HG03060 (cell line): ENCODE measurements at regions not wholly inside any gene's neighbourhood (a gene's known extent, or its start where the extent isn't known, plus 50 kb on each side); places are given as distances from the start of the nearest gene placed in this dataset.
A peak's percentile ranks its signal among the peaks of the same experiment; 100 is the strongest.
"Not testable (repeated sequence)": the region's sequence is repeated elsewhere in the genome, so short reads cannot be mapped to it uniquely, and the experiment has no call there.

Experiments
- ATAC-seq: cut with Tn5 transposase; IDR thresholded peaks from one replicate; pipeline ENCODE4 v1.9.1; 2021; ENCODE audit warnings: low read depth, moderate number of reproducible peaks; ENCODE audit not compliant: unreplicated experiment

DNA sequence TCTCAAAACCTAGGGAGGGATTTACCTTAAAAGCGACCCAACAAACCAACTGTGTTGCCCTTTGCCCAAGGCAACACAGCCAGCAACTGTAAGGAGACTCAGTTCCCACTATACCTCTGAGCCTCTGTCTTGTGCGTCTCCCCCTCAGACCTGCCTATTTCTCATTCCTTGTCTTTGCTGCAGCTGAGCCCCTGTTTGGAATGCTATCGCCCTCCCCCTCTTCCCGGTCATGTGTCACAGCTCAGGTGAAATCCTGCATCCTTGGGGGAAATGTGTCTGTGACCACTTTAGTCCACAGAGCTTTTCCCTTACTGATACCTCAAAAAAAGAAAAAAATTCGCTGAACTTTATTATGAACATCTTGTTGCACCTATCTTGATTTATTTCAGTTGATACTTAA lies 52.0 kb upstream of the LRIG1 start:
- no peak for ATAC-seq

DNA sequence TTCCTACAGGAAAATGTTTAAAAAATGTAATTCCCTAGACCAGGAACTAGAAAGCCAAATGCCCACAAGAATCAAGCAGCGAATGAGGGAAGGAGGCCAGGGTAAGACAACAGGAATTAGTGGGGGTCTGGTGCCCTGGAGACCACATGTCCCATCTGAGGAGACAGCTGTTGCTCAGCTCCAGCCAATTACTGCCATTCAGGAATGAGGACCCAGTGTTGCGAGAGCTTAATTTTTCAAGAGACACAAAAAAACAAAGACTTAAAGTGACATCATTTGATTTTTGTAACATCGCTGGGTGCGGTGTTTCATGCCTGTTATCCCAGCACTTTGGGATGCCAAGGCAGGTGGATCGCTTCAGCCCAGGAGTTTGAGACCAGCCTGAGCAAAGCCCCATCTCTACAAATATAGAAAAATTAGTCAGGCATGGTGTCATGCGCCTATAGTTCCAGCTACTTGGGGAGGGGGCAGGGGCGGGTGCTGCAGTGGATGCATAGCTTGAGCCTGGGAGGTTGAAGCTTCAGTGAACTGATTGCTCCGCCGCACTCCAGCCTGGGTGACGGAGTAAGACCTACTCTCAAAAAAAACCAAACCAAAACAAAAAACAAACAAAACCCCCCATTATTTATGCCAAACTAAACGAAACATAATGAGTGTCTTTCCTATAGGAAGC lies 52.8 kb upstream of the LRIG1 start:
- ATAC-seq: no peak

DNA sequence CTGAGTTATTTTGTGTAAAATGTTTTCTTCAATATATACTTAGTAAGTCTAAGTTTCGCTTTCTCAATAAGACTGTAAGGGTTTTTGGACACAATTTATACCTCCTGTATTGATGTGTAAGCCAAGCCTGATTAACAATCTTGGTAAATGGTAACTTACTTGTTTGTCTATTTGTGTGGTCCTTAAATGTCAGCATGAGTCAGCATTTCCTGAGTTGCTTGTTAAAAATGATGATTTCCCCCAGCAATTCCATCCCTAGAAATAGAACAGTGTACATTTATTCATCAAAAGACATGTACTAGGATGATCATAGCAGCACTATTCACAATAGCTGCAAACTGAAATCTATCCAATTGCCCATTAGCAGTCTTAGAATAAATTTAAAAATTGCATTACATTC lies 53.4 kb upstream of the LRIG1 start:
- ATAC-seq: no peak

DNA sequence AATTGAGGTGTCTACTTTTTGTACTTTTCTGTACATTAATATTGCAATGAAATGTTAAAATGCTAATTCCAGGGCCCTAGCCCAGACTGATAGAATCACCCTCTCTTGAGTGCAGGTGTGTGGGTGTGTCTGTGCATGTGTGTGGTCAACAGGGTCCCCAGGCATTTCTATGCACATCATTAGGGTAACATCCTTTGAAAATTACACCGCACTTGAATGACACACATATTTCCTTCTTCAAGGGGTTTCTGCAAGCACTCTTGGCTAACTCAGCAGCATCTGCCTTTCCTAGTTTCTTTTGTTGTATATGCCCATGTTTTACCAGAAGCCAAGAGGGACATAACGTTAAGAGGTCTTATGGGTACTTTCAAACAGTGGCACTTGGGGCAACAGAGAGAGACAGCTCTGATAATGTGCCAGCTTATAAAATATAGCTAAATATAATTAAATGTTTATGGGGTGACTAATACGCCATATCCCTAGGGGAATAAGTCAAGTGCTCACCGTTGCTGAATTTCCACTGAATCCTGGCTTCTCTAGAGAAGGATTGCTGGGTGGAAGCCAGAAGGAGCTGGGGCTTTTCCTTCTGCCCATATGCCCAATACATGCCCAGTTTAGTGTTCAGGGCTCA lies 54.5 kb upstream of the LRIG1 start:
- no peak for ATAC-seq

DNA sequence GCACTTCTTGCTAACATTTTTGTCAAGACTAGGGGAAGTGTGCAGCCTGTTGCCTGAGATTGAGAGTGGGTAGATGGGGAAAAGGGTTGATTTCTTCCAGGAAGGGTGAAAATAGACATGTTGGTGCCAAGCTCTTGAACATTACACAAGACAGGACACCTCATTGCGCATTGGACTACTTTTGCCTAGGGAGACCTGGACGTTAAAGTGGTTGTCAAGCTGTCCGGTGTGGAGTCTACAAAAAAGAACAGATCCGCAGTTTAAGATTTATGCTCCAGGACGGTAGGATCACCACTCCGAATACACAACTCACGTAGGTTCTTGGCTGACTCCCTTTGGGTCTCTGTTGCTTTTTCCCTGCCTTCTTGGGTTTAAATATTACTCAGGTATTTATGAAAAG lies 56.3 kb upstream of the LRIG1 start:
- no peak for ATAC-seq

GRCh38 chr3:66559924-66560323 lies 59.1 kb upstream of the LRIG1 start:
- not testable (repeated sequence) for ATAC-seq

DNA sequence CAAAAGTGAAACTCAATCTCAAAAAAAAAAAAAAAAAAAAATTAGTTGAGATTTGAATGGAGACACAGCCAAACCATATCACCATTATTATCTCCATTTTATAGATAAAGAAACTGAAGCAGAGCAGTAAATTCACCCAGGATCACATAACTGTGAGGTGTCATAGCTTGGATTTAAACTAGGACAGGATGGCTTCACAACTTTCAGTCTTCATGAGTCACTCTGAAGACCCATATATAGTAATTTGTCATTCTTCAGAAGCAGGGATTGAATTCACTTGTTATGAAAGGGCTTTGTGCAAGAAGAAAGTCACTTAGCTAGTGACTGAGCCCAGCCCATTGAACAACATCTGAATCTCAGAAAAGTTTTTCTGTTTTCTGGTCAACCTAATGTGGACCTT lies 60.5 kb upstream of the LRIG1 start:
- no peak for ATAC-seq

DNA sequence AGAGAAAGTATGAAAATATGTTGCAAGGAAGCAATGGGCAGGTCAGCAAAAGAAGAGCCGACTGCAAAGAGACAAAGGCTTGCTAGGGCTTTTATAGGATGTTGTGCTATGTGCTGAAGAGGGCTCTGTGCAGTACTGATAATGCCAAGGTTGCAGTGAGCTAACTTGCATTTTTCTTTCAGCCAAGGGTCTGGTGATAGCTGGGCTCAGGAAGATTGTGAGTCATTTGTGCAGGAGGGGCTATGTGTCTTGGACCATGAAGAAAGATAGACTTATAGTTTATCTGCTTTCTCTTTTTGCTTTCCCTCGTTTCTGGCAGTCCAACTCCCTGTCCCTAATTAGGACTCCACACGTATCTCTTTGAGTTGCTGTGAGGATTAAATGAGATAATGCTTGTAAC lies 64.5 kb upstream of the LRIG1 start:
- no peak for ATAC-seq

- no peak for ATAC-seq
Measured at GRCh38 chr3:66567077-66567476, 66.3 kb upstream of the LRIG1 start.

DNA sequence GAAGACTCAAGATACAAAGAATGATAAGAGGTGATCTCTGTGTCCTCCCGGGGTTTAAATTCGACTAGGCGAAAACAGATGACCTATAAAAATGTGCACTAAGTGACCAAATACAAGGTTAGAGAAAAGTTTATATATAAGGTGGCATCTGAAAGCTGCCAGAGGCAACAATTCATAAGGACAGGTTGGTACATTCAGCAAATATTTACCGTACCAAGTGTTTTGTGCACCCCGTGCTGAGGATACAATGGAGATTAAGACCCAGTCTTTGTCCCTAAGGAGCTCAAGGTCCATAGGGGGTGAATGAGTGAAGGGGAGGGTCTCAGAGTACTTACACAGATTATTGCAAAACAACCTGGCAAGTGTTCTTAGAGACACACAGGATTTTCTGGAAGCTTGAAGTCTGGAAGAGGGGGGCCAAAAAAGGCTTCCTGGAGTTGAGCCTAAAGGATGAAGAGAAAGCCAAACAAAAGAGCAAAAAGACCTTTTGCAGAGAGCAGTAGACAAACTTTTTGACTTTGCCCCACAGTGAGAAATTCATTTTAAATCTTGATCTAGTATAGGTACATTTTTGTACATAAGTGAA lies 71.4 kb upstream of the LRIG1 start:
- ATAC-seq: no peak

DNA sequence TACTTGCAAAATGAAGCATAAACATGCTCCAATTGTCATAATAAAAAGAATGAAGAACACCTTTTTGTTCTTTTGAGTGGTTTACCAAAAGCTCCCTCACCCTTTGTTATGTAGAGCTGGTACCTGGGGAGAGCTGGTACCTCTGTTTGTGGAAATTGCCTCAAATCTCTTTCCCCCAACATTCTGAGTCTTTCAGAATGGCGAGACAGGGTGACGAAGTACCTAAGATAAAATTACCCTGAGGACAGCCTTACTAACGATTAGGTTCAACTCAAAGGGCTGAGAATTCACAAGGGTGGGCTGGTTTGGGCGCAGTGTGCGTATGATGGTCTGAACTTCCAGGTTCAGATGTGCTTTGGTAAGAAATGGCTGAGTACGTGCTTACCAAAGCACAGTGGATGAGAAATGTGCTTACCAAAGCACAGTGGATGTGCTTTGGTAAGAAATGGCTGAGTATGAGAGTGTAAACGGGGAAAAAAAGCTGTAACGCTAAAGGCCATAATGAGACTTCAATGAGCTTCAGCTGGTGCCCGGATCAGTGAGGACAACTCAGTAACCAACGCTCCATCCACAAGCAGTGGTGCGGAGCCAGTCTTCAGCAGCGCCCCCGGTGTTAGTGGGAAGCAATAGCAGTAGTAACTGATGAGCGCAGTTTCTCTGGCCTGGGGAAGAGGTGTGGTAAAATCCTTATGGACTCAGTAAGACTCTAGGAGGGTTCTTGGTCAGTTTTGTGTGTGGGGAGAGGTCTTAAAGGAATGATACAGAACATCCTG lies 72.3 kb upstream of the LRIG1 start:
- ATAC-seq: no peak

GRCh38 chr3:66574091-66574490 lies 73.3 kb upstream of the LRIG1 start:
- no peak for ATAC-seq

- no peak for ATAC-seq
Measured at GRCh38 chr3:66577426-66578203, 76.8 kb upstream of the LRIG1 start.

GRCh38 chr3:66581256-66581655 lies 80.4 kb upstream of the LRIG1 start:
- no peak for ATAC-seq

- peak; percentile 96 for ATAC-seq
Measured at GRCh38 chr3:66582721-66583423, 82.0 kb upstream of the LRIG1 start.

- ATAC-seq: no peak
Measured at GRCh38 chr3:66583424-66584040, 82.7 kb upstream of the LRIG1 start.

DNA sequence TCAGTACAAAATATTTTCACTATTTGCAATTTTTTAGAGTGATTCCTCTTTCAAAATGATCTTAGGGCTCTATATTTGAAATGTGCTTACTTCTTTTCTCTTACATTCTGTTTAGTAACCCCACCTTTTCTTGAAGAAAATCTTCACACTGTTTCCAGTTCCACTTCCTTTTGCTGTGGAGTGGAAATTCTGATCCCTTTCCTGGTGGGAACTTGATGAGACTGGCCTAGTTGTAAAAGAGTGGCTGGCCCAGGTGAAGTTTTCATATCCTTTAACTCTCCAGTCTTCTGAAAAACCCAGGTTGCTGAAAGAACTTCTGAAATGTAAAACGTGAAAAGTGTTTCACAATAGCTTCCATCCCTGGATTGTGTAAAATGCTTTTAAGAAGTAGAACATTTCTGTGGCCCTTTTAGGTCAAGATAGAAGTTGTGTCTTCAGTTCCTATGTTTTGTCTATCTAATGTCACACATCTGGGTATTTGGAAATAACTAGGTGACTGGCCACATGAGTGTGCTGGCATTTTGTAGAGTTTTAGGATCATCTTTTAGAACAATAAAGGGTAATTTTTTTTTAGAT lies 84.8 kb upstream of the LRIG1 start:
- ATAC-seq: no peak

GRCh38 chr3:66586853-66587252 lies 86.0 kb upstream of the LRIG1 start:
- ATAC-seq: no peak

DNA sequence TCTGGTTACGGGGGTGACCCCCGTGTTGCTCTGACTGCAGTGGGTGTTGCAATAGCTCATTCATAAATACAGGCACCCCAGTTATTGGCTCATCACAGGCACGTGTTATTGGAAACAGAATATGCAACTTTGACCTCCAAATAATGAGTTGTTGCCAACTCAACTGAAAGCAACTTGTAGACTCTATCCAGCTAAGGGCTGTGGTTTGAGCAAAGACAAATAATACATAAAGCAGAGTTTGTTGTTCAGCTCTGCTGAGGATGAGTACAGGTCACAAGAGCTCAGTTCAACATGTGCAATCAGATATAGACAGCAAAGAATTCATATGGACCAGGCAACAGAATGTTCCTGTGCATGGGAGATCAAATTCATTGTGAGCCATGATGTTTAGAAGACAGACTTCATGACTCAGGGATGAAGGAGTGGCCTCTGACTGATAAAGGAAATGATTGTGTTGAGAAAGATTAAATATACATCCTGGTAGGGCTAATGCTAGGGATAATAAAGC lies 87.6 kb upstream of the LRIG1 start:
- ATAC-seq: no peak
